A673 (cell line): ENCODE measurements at regions not wholly inside any gene's neighbourhood (a gene's known extent, or its start where the extent isn't known, plus 50 kb on each side); places are given as distances from the start of the nearest gene placed in this dataset.

Experiments used
- BruUV-seq: library from RNA; stranded (reverse); fragments of 400-500 nt; replicated peaks from 2 replicates; lab custom pipeline; 2021; lab: Mats Ljungman, UMichigan
- CTCF ChIA-PET: fragments of 300-600 bp; sonication (Branson Sonifier 250); formaldehyde crosslinking; loops from one replicate; lab custom pipeline; 2022; ENCODE audit warnings: antibody characterized with exemption; lab: Charles Lee
- POLR2A ChIA-PET: fragments of 300-600 bp; sonication (Branson Sonifier 250); formaldehyde crosslinking; loops from one replicate; lab custom pipeline; 2022; ENCODE audit warnings: antibody characterized with exemption; ENCODE audit not compliant: low non-redundant PET; lab: Charles Lee
- DNase-seq: peaks from one replicate; pipeline ENCODE4 v3.0.0-alpha.2; 2015; ENCODE audit warnings: low spot score
- H3K27ac ChIP-seq: fragments of 200-600 bp; sonication (generic); 2 replicates; pipeline ENCODE4 v1.5.1; 2016; ENCODE audit warnings: mixed run types, low read depth, mild to moderate bottlenecking, mixed read lengths, antibody characterized with exemption, low read length; ENCODE audit not compliant: poor library complexity, severe bottlenecking
- H3K27me3 ChIP-seq: fragments of 200-600 bp; sonication (generic); replicated peaks from 2 replicates; pipeline ENCODE4 v1.6.1; 2017; ENCODE audit warnings: mixed run types, low read depth, mild to moderate bottlenecking, mixed read lengths, antibody characterized with exemption, low read length; ENCODE audit not compliant: insufficient read depth, poor library complexity
- H3K36me3 ChIP-seq: fragments of 200-600 bp; sonication (generic); 2 replicates; pipeline ENCODE4 v1.6.1; 2016; ENCODE audit warnings: mixed run types, mild to moderate bottlenecking, mixed read lengths, antibody characterized with exemption, low read length; ENCODE audit not compliant: insufficient read depth, poor library complexity, severe bottlenecking
- H3K4me1 ChIP-seq: fragments of 200-600 bp; sonication (generic); 2 replicates; pipeline ENCODE4 v1.6.1; 2017; ENCODE audit warnings: mixed run types, mild to moderate bottlenecking, mixed read lengths, antibody characterized with exemption, low read length; ENCODE audit not compliant: insufficient read depth, poor library complexity, severe bottlenecking
- H3K4me3 ChIP-seq: fragments of 200-600 bp; sonication (generic); 2 replicates; pipeline ENCODE4 v1.5.1; 2016; ENCODE audit warnings: low read depth, mixed run types, mild to moderate bottlenecking, mixed read lengths, low read length; ENCODE audit not compliant: poor library complexity, severe bottlenecking
- H3K9me3 ChIP-seq: fragments of 200-600 bp; sonication (generic); 2 replicates; pipeline ENCODE4 v1.6.1; 2016; ENCODE audit warnings: mixed run types, low read depth, mild to moderate bottlenecking, mixed read lengths, antibody characterized with exemption, low read length; ENCODE audit not compliant: poor library complexity, severe bottlenecking
- CTCF ChIP-seq: fragments of 300-800, 200-600 bp; sonication (generic); conservative IDR thresholded peaks from 2 replicates; pipeline ENCODE4 v1.5.1; 2017; ENCODE audit warnings: low read depth, mild to moderate bottlenecking, antibody characterized with exemption, low read length, moderate library complexity, mixed read lengths
- EZH2 ChIP-seq: fragments of 200-600 bp; sonication (generic); IDR thresholded peaks from 2 replicates; pipeline ENCODE4 v1.6.1; 2017; ENCODE audit warnings: borderline replicate concordance, low read depth, mild to moderate bottlenecking, mixed read lengths, antibody characterized with exemption, low read length; ENCODE audit not compliant: poor library complexity, severe bottlenecking
- intact Hi-C: fragments of 100-400 bp; cut with micrococcal nuclease; formaldehyde crosslinking; loops from one replicate; pipeline ENCODE4 v1.10.0; 2022; ENCODE audit not compliant: unreplicated experiment

GRCh38 chr20:50301712-50302111 is 111.1 kb downstream of the CEBPB start:
- DNase-seq = no peak
- no peak overlapping the region for H3K4me3 ChIP-seq
- H3K36me3 ChIP-seq = no peaks in the 10 kb centered on the region
- no peaks in the 10 kb centered on the region for H3K27me3 ChIP-seq
- H3K9me3 ChIP-seq = no peaks in the 10 kb centered on the region
- intact Hi-C loops = no loop called here
- peaks cover 16% of the 10 kb centered on the region for H3K4me1 ChIP-seq
- H3K27ac ChIP-seq = no peak overlapping the region
- POLR2A ChIA-PET = no interaction called here
- CTCF ChIA-PET = no interaction called here
- TF ChIP-seq EZH2 = no peak
- no TSS peak for BruUV-seq

GRCh38 chr20:50302341-50303057 is 111.9 kb downstream of the CEBPB start:
- H3K27me3 ChIP-seq = no peaks in the 10 kb centered on the region
- BruUV-seq = no TSS peak
- no peak overlapping the region for H3K4me3 ChIP-seq
- intact Hi-C loops = no loop called here
- TF ChIP-seq CTCF (no peak), EZH2 (no peak)
- H3K36me3 ChIP-seq = no peaks in the 10 kb centered on the region
- DNase-seq = no peak
- no peak overlapping the region for H3K27ac ChIP-seq
- CTCF ChIA-PET = interaction anchor here (0.7 kb wide), 1 partner anchor 137 kb away, joined by 10 read pairs; no protein-coding TSS in a partner anchor
- POLR2A ChIA-PET = interaction anchor here (0.7 kb wide), 1 partner anchor 133 kb away, joined by 10 read pairs; no protein-coding TSS in a partner anchor
- H3K4me1 ChIP-seq = peaks cover 16% of the 10 kb centered on the region
- H3K9me3 ChIP-seq = no peaks in the 10 kb centered on the region

- H3K27ac ChIP-seq = no peak overlapping the region
- no TSS peak for BruUV-seq
- H3K9me3 ChIP-seq = no peaks in the 10 kb centered on the region
- H3K36me3 ChIP-seq = no peaks in the 10 kb centered on the region
- ChIA-PET CTCF (no interaction called here), POLR2A (no interaction called here)
- H3K4me1 ChIP-seq = peaks cover 16% of the 10 kb centered on the region
- TF ChIP-seq CTCF (no peak), EZH2 (no peak)
- DNase-seq = peak; percentile 56
- H3K4me3 ChIP-seq = no peak overlapping the region
- intact Hi-C loops = no loop called here
- H3K27me3 ChIP-seq = no peaks in the 10 kb centered on the region
These were observed 113.2 kb downstream of the CEBPB start for GRCh38 chr20:50303573-50304500.
